ENCODE measurements at regions not wholly inside any gene's neighbourhood (a gene's known extent, or its start where the extent isn't known, plus 50 kb on each side); places are given as distances from the start of the nearest gene placed in this dataset.

GRCh38 chr18:47585136-47585535, 333.7 kb upstream of the SKOR2 start:
- no peak for TF ChIP-seq CTCF (IDR thresholded peaks at IDR 0.05; ENCODE audit: borderline replicate concordance, extremely low read depth, low read length, poor library complexity, severe bottlenecking)
- no peak for TF ChIP-seq EZH2 (IDR thresholded peaks at IDR 0.05; ENCODE audit: borderline replicate concordance, low read depth, low read length, severe bottlenecking)

All from DND-41 (cell line).